SK-N-SH (cell line): ENCODE measurements at regions not wholly inside any gene's neighbourhood (a gene's known extent, or its start where the extent isn't known, plus 50 kb on each side); places are given as distances from the start of the nearest gene placed in this dataset.

ENCODE experiments used
- CTCF ChIA-PET: fragments of 300-600, 350-600 bp; formaldehyde crosslinking; extraction: SDS; loops from one replicate; lab custom pipeline; 2021; lab: Yijun Ruan, JAX
- POLR2A ChIA-PET: fragments of 350-600 bp; sonication (Branson Sonifier 250); formaldehyde crosslinking; extraction: SDS; loops from one replicate; lab custom pipeline; 2020; ENCODE audit warnings: antibody characterized with exemption, inconsistent platforms; lab: Yijun Ruan, JAX
- DNase-seq: peaks from one replicate; pipeline ENCODE4 v3.0.0; 2012
- H2AFZ ChIP-seq: fragments of 200-600 bp; sonication (generic); 2 replicates; pipeline ENCODE4 v1.8.1; 2016; ENCODE audit warnings: antibody characterized with exemption, mild to moderate bottlenecking, low read depth
- H3F3A ChIP-seq: fragments of 200-600 bp; sonication (generic); replicated peaks from 2 replicates; pipeline ENCODE3; 2016; ENCODE audit warnings: antibody characterized with exemption, mild to moderate bottlenecking; ENCODE audit not compliant: insufficient read depth
- H3K27ac ChIP-seq, 2 experiments: fragments of 200-500 bp in 1 of 2; fragments of 200-600 bp in 1 of 2; sonication (Bioruptor generic) in 1 of 2; sonication (generic), shearing (Covaris generic) in 1 of 2; 2 replicates each; pipeline versions ENCODE4 v1.5.1 to v1.6.1; 2014 to 2016; ENCODE audit warnings: low read depth in 2 of 2, inconsistent platforms in 1 of 2, low read length in 1 of 2, mild to moderate bottlenecking in 1 of 2, mixed read lengths in 1 of 2
- H3K27me3 ChIP-seq: fragments of 200-600 bp; sonication (generic), shearing (Covaris generic); 2 replicates; pipeline ENCODE4 v1.6.1; 2016; ENCODE audit warnings: mixed run types; ENCODE audit not compliant: insufficient read depth
- H3K36me3 ChIP-seq, 2 experiments: fragments of 200-500 bp in 1 of 2; fragments of 200-600 bp in 1 of 2; sonication (Bioruptor generic) in 1 of 2; sonication (generic) in 1 of 2; replicated peaks in 1 of 2; 2 replicates each; pipeline versions ENCODE3 to v1.5.1; 2014 to 2016; ENCODE audit warnings: low read length in 1 of 2, mild to moderate bottlenecking in 1 of 2; ENCODE audit not compliant: insufficient read depth in 2 of 2, control insufficient read depth in 1 of 2
- H3K4me1 ChIP-seq, 2 experiments: fragments of 200-500 bp in 1 of 2; fragments of 200-600 bp in 1 of 2; sonication (Bioruptor generic) in 1 of 2; sonication (generic), shearing (Covaris generic) in 1 of 2; 2 replicates each; pipeline versions ENCODE4 v1.5.1 to v1.6.1; 2014 to 2016; ENCODE audit warnings: low read depth in 1 of 2, low read length in 1 of 2, mixed run types in 1 of 2; ENCODE audit not compliant: insufficient read depth in 2 of 2, control insufficient read depth in 1 of 2
- H3K4me2 ChIP-seq: fragments of 200-600 bp; sonication (generic), shearing (Covaris generic); 2 replicates; pipeline ENCODE4 v1.6.1; 2017; ENCODE audit warnings: mixed run types
- H3K4me3 ChIP-seq, 2 experiments: fragments of 200-500 bp in 1 of 2; fragments of 200-600 bp in 1 of 2; sonication (Bioruptor generic) in 1 of 2; sonication (generic), shearing (Covaris generic) in 1 of 2; 2 replicates each; pipeline versions ENCODE4 v1.5.1 to v1.8.1; 2014 to 2016; ENCODE audit warnings: low read depth in 2 of 2, inconsistent platforms in 1 of 2, low read length in 1 of 2, mild to moderate bottlenecking in 1 of 2, mixed read lengths in 1 of 2, moderate library complexity in 1 of 2
- H3K79me2 ChIP-seq: fragments of 200-600 bp; sonication (generic); 2 replicates; pipeline ENCODE4 v1.8.1; 2017; ENCODE audit warnings: mild to moderate bottlenecking; ENCODE audit not compliant: insufficient read depth
- H3K9ac ChIP-seq: fragments of 200-600 bp; sonication (generic); 2 replicates; pipeline ENCODE4 v1.6.1; 2017; ENCODE audit warnings: mixed run types
- H3K9me2 ChIP-seq: fragments of 200-600 bp; sonication (generic); 2 replicates; pipeline ENCODE4 v1.6.1; 2017; ENCODE audit warnings: mixed run types
- H3K9me3 ChIP-seq: fragments of 200-600 bp; sonication (generic); 2 replicates; pipeline ENCODE4 v1.6.1; 2017; ENCODE audit warnings: mixed run types, mild to moderate bottlenecking, moderate library complexity
- H4K20me1 ChIP-seq: fragments of 200-600 bp; sonication (generic); 2 replicates; pipeline ENCODE4 v1.6.1; 2017; ENCODE audit warnings: mild to moderate bottlenecking, mixed run types; ENCODE audit not compliant: insufficient read depth
- CTCF ChIP-seq: fragments of 200-600 bp; sonication (generic); IDR thresholded peaks from 2 replicates; pipeline ENCODE4 v1.6.1; 2017; ENCODE audit warnings: antibody characterized with exemption, mild to moderate bottlenecking, moderate library complexity
- ELF1 ChIP-seq: IDR thresholded peaks from 2 replicates; pipeline ENCODE4 v1.4.0; 2012
- JUND ChIP-seq: IDR thresholded peaks from 2 replicates; pipeline ENCODE4 v1.4.0; 2012
- MXI1 ChIP-seq: IDR thresholded peaks from 2 replicates; pipeline ENCODE4 v1.6.1; 2012; ENCODE audit warnings: mild to moderate bottlenecking, low read depth, low read length, improper control_type of control experiment
- NRF1 ChIP-seq: IDR thresholded peaks from 2 replicates; pipeline ENCODE4 v1.6.1; 2012; ENCODE audit warnings: low read depth, mild to moderate bottlenecking, low read length
- RCOR1 ChIP-seq: fragments of 150-350 bp; IDR thresholded peaks from 2 replicates; pipeline ENCODE4 v1.6.1; 2017; ENCODE audit warnings: antibody characterized with exemption, low read length
- REST ChIP-seq: IDR thresholded peaks from 2 replicates; pipeline ENCODE4 v1.6.1; 2012; ENCODE audit warnings: mild to moderate bottlenecking, low read depth, low read length, moderate library complexity
- TAF1 ChIP-seq: IDR thresholded peaks from 2 replicates; pipeline ENCODE4 v1.6.1; 2012; ENCODE audit warnings: low read depth, mild to moderate bottlenecking, low read length, moderate library complexity, borderline replicate concordance
- TF ChIP-seq, protein P1 (sequence below): IDR thresholded peaks from 2 replicates; pipeline ENCODE4 v1.4.0; 2012; ENCODE audit warnings: low read depth, borderline replicate concordance

GRCh38 chr1:191608367-191608766 is 549.9 kb upstream of the RGS18 start (continued):
- no peak for TF ChIP-seq MXI1
- TF ChIP-seq JUND: no peak
- TF ChIP-seq CTCF: no peak
- no peak for TF ChIP-seq NRF1

DNA sequence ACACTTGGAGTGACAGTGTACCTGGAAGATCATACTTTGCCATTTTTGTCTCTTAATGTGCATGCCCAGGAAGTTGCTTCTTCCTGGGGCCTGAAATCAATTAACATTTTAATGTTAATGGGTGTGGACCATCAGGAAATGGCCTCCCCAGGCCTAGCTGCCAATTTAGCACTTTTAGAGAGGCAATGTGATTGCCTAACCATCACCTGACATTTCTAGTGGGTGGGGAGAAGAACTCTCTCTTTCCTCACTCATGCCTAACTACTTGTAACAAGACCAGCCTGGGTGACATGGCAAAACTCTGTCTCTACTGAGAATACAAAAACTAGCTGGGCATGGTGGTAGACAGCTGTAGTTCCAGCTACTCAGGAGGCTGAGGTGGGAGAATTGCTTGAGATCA is 549.0 kb upstream of the RGS18 start:
- Histone ChIP-seq H3K4me2 (no peak overlapping the region), H2AFZ (no peak overlapping the region), H3K4me3 (no peak overlapping the region), H3K9ac (no peak overlapping the region), H3K79me2 (no peaks in the 10 kb centered on the region), H3K27ac (no peak overlapping the region), H3K27me3 (no peaks in the 10 kb centered on the region), H3K9me3 (no peaks in the 10 kb centered on the region)
- CTCF ChIA-PET: interaction anchor here (1.4 kb wide), 1 partner anchor 13 kb away, joined by 4 read pairs; no protein-coding TSS in a partner anchor
- no peak for DNase-seq
- POLR2A ChIA-PET: no interaction called here
- TF ChIP-seq, protein P1, sequence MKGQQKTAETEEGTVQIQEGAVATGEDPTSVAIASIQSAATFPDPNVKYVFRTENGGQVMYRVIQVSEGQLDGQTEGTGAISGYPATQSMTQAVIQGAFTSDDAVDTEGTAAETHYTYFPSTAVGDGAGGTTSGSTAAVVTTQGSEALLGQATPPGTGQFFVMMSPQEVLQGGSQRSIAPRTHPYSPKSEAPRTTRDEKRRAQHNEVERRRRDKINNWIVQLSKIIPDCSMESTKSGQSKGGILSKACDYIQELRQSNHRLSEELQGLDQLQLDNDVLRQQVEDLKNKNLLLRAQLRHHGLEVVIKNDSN: no peak
- TF ChIP-seq REST: no peak
- TF ChIP-seq TAF1: no peak
- no peak for TF ChIP-seq RCOR1
- TF ChIP-seq ELF1: no peak
- TF ChIP-seq, all 33 proteins: peak for 0
- Histone ChIP-seq H3K36me3 (no peaks in the 10 kb centered on the region), H3K9me2 (no peaks in the 10 kb centered on the region), H3K4me1 (no peaks in the 10 kb centered on the region; a peak in 2 of 4 replicates), H4K20me1 (no peaks in the 10 kb centered on the region), H3F3A (no peaks in the 10 kb centered on the region)
